GM19372 (cell line): ENCODE measurements at regions not wholly inside any gene's neighbourhood (a gene's known extent, or its start where the extent isn't known, plus 50 kb on each side); places are given as distances from the start of the nearest gene placed in this dataset.

Experiments
- ATAC-seq: cut with Tn5 transposase; IDR thresholded peaks from one replicate; pipeline ENCODE4 v1.9.1; 2021; ENCODE audit warnings: mild to moderate bottlenecking, low read depth, moderate library complexity; ENCODE audit not compliant: unreplicated experiment

- no peak for ATAC-seq
Measured at GRCh38 chr16:87051526-87052320, 265.5 kb downstream of the C16orf95 start.

GRCh38 chr16:87052506-87052905 is 264.7 kb downstream of the C16orf95 start:
- ATAC-seq: no peak

- no peak for ATAC-seq
Measured at GRCh38 chr16:87053016-87053982, 263.9 kb downstream of the C16orf95 start.

GRCh38 chr16:87054154-87054553 is 263.0 kb downstream of the C16orf95 start:
- no peak for ATAC-seq

DNA sequence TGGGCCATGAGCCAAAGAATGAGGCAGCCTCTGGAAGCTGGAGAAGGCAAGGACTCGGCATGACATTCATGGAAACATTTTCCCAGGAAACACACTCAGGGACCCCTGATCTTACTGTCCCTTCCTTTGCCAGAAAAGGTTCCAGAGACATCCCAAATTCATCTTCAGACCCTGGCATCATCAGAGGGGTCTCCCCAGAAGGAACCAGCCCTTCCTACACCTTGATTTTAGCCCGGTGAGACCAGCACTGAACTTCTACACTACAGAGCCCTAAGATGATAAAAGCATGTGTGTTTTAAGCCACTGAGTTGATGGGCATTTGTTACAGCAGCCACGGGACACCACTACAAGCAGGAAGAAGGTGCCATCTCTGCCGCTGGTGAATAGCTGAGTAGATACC is 262.3 kb downstream of the C16orf95 start:
- no peak for ATAC-seq

DNA sequence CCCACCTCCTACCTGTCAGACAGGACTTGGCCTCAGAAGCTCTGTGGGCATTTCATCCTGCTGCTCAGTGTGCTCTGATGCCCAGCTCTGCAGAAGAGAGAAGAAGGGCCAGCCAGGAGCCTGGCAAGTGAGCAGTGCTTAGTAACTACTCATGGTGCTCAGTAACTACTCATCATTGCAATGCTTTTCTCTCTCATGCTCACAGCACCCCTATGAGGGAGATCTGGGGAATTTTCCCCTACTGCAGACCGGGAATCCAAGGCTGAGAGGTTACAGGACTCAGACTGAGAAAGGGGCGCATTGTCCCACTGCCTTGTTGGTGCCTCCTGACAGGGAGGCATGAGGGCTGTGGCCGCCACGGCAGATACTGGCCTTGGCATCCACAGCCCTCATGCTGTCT is 261.1 kb downstream of the C16orf95 start:
- no peak for ATAC-seq

GRCh38 chr16:87056551-87056950 is 260.6 kb downstream of the C16orf95 start:
- no peak for ATAC-seq

- ATAC-seq: no peak
Measured at GRCh38 chr16:87057211-87057881, 259.8 kb downstream of the C16orf95 start.

DNA sequence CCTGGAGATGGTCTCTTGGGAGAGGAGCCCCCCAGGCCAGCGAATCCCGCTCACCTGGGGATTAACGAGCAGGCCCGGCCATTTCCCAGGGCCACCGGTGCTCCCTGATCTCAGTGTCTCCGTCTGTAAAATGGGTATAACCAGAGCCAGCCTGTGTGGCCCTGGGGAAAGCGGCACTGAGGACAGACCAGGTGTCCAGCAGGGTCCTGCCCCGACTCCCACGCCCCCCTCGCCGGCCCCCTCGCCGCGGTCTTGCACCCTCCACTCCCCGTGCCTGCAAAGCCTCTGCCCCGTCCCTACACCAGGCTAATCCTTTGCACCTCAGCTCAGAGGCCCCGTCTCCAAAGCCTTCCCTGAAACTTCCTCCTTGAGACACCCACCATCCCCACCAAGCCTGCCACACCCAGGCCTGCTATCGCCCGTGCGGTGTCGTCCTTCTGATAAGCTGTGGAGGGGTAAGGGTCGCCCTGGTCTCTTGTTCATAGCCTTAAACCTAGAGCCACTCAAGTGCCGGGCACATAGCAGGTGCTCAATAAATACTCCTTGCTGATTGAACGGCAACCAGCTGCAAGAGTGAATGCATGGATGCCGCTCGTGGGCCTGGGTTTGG is 259.1 kb downstream of the C16orf95 start:
- no peak for ATAC-seq

- no peak for ATAC-seq
Measured at GRCh38 chr16:87058728-87059250, 258.4 kb downstream of the C16orf95 start.

GRCh38 chr16:87060034-87060986 is 256.9 kb downstream of the C16orf95 start:
- no peak for ATAC-seq

GRCh38 chr16:87061243-87061920 is 255.8 kb downstream of the C16orf95 start:
- no peak for ATAC-seq

GRCh38 chr16:87062569-87063442 is 254.4 kb downstream of the C16orf95 start:
- no peak for ATAC-seq

DNA sequence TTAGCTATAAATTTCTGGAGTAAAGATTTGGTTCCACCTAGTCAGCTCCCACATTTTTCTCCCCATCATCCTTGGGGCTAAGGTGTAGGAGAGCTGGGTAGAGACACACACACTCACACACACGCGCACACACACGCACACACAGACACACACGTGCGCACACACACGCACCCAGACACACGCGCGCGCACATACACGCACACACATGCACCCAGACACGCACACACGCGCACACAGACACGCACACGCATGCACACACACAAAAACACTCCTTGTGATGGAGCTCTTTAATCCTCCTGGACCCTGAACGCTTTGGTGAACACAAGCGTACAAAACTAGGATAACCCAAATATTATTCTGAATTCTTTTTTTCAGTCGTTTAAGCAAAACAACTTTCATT is 253.6 kb downstream of the C16orf95 start:
- ATAC-seq: no peak

DNA sequence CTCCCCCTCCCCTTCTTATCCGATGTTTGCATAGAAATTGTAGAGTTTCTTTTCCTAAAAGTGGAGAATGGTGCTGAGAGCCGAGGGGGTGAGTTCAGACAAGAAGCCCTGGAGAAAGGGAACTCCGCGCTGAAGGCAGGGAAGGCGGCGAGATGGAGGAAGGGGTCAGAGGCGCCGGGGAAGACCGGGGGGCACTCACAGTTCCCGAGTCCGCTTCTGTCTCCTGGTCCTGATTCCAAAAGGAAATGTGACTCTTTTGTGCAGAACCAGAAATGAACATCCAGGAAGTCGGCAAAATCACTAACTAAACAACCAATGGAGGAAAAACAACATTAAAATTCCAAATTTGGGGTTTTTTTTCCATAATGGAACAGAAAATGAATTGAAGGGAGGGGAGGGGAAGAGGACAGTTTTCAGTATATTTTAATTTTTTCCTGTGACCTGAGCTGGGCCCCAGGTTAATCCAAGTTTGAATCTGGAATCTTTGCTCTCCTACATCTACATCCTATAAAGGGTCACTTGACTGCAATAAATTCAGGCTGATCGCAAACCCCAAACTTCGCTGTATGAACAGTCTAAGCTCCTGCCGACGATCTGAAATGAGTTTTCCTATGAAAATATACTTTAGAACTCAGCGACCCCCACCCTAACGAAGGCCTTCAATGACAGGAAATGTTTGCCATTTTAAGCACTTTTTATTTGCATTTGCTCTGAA is 252.3 kb downstream of the C16orf95 start:
- no peak for ATAC-seq

GRCh38 chr16:87065446-87066132 is 251.6 kb downstream of the C16orf95 start:
- ATAC-seq: no peak
